HG03139 (cell line): ENCODE measurements at regions not wholly inside any gene's neighbourhood (a gene's known extent, or its start where the extent isn't known, plus 50 kb on each side); places are given as distances from the start of the nearest gene placed in this dataset.
"Not testable (repeated sequence)": the region's sequence is repeated elsewhere in the genome, so short reads cannot be mapped to it uniquely, and the experiment has no call there.

ENCODE experiments used
- ATAC-seq: cut with Tn5 transposase; IDR thresholded peaks from one replicate; pipeline ENCODE4 v1.9.1; 2021; ENCODE audit not compliant: unreplicated experiment

- ATAC-seq = no peak
Measured at GRCh38 chr7:113030489-113030888, 56.1 kb downstream of the GPR85 start.

DNA sequence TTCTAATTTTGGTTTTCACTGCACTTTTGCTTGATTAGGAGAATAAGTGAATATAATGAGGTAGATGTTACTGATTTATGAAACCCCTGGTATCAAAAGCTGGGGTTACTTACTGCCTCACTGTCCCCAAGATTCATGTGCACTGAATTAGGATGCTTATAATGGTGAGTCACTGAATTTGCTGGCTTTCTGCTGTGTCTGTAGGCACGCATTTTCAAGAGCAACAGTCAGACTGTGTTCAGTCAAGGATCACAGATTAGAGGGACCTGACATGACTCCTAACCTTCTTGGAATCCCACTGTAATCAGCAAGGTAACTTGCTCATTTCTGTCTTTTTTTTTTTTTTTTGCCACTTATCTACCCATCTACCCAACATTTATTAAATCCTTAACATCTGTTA, 59.7 kb downstream of the GPR85 start:
- no peak for ATAC-seq

DNA sequence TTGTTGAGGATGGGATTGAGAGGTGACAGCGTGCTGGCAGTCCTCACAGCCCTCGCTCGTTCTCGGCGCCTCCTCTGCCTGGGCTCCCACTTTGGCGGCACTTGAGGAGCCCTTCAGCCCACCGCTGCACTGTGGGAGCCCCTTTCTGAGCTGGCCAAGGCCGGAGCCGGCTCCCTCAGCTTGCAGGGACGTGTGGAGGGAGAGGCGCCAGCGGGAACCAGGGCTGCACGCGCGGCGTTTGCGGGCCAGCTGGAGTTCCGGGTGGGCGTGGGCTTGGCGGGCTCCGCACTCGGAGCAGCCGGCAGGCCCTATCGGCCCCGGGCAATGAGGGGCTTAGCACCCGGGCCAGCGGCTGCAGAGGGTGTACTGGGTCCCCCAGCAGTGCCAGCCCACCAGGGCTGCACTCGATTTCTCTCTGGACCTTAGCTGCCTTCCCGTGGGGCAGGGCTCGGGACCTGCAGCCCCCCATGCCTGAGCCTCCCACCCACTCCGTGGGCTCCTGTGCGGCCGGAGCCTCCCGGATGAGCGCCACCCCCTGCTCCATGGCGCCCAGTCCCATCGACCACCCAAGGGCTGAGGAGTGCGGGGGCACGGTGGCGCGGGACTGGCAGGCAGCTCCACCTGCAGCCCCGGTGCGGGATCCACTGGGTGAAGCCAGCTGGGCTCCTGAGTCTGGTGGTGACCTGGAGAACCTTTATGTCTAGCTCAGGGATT, 69.3 kb downstream of the GPR85 start:
- ATAC-seq = not testable (repeated sequence)

- ATAC-seq = no peak
Measured at GRCh38 chr7:113015034-113015645, 71.5 kb downstream of the GPR85 start.

DNA sequence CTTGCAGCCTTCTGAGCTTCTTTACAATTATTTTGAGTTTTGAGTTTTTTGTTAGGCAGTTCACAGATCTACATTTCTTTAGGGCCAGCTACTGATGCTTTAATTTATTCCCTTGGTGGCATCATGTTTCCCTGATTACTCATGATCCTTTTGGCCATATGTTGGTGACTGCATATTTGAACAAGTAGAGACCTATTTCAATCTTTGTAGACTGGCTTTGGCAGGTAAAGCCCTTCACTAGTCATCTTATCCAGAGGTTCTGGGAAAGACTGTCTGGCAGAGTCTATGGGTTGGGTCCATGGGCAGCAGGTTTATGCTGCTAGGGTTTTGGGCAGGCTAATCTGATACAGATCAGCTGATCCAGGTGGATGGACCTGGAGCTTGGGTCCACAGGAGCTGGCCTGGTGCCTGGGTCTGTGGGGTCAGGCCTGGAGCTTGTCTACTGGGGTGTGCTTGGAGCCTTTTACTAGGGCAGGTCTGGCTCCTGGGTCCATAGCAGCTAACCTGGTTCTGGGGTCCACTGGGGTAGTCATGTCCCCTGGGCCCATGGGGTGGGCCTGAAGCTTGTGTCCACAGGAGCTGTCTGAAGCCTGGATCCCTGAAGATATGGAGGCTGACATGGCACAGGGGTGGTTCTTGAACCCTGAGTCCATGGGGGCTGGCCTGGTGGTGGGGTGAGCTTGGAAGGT, 72.7 kb downstream of the GPR85 start:
- ATAC-seq = no peak

- not testable (repeated sequence) for ATAC-seq
Measured at GRCh38 chr7:113012862-113013261, 73.8 kb downstream of the GPR85 start.

DNA sequence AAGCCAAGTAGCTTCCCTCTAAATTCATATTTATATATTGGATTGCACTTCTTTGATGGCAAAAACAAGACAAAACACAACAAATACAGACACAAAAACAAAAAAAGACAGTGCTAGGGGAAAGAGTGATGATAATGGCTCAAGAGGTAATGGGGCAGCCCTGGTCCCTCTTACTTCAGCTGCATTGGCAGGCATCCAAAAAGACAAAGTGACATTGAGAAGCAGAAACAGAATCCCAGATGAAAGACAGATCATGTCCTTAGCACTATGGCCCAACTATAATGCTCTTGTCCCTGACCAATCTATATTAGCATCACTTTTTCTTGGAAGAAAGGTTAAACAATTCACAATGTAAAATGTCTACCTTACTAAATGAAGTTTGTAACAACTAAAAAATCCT, 76.2 kb downstream of the GPR85 start:
- no peak for ATAC-seq

- ATAC-seq = no peak
Measured at GRCh38 chr7:113008755-113009154, 77.9 kb downstream of the GPR85 start.

- no peak for ATAC-seq
Measured at GRCh38 chr7:113004726-113005454, 81.7 kb downstream of the GPR85 start.

GRCh38 chr7:113000316-113001020, 86.2 kb downstream of the GPR85 start:
- no peak for ATAC-seq

GRCh38 chr7:112997831-112998230, 88.8 kb downstream of the GPR85 start:
- ATAC-seq = no peak

DNA sequence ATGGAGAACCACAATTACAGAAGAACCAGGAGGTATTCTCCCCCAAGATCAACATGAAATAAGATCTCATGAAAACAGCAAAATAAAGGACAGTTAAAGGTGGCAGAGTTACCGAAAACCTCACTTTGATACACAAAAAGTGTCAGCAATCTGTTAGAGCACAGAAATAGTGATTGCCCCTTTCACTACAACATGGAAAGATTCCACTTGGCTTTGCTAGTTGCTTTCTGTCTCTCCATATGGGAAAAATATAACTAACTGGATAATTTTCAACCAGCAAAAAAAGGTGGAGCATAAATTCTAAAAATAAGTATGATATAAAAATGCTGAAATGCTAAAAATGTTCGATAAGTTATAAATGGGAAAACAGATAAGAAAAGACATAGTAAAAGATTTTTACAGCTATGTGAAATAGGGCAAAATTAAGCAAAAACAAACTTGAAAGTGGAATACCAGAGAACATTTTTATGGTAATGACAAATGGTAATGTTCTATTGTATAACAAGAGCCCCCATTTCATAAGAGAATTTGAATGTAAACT, 90.2 kb downstream of the GPR85 start:
- ATAC-seq = no peak

DNA sequence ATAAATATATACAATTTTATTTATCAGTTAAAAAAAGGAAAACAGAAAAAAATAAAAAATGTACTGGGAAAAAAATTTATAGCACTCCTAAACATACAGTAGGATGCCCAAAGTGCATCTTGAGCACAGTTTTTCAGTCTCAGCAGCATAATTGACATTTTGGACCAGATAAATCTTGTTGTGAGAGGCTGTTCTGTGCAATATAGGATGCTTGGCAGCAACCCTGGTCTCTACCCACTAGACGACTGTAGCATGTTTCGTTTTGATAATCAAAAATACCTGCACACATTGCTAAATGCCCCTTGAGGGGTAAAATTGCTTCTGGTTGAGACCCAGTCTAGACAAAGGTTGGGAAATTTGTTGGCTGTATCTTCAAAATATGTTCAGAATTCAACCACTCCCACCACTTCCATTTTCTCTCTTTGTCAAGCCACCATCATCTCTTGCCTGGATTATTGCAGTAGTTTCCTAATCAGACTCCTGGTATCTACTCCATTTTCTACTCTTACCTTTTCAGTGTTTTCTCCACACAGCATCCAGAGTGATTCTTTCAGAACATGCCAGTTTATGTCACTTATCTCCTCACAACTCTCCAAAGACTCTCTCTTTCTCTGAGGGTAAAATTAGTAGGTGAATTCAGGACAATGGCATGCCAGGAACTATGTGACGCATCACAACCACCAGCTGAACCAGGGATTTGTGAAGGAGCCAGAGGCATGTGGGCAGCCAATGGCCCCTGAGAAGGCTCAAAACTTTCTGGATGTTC, 91.4 kb downstream of the GPR85 start:
- ATAC-seq = no peak

DNA sequence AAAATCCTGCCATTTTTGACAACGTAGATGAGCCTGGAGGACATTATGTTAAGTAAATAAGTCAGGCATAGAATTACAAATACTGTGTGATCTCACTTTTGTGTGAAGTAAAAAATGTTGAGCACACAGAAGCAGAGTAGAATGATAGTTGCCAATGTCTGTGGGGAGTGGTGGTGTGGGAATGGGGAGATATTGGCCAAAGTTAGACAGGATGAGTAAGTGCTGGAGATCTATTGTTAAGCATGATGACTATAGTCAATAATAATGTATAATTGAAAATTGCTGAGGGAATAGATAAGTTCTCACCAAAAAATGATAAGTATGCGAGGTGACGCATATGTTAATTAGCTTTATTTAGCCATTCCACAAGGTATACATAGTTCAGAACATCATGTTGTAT, 92.0 kb downstream of the GPR85 start:
- no peak for ATAC-seq

DNA sequence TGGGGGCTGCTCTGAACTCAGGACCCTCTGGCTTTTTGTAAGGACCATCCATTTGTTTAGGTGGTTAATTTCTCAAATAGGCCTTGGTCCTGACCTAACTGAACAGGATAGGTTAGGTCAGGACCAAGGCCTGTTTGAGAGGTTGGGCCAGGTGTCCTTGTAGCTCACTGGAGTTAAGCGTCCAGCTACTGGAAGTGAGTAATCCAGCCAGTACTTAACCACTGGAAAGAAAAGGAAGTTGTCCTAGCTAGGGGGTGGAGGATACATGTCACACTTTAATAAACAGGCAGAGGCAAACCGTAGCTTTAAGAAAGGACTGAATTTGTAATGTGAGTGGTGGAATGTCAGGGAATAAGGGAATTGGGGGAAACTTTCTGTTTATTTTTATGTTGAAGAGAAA, 96.0 kb downstream of the GPR85 start:
- ATAC-seq = no peak

GRCh38 chr7:112989531-112989930, 97.1 kb downstream of the GPR85 start:
- no peak for ATAC-seq

DNA sequence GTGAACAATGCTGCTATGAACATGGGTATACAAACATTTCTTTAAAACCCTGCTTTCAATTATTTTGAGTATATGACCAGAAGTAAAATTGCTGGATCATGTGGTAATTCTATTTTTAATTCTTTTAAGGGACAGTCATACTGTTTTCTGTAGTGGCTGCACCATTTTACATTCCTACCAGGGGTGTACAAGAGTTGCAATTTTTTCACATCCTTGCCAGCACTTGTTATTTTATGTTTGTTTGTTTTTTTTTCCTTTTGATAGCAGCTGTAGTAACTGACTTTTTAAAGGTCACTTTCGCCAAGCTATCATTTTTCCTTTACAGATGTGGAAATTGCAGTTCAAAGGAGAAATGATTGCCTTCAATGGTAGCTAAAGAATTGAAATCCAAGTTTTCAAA, 99.5 kb downstream of the GPR85 start:
- ATAC-seq = no peak

DNA sequence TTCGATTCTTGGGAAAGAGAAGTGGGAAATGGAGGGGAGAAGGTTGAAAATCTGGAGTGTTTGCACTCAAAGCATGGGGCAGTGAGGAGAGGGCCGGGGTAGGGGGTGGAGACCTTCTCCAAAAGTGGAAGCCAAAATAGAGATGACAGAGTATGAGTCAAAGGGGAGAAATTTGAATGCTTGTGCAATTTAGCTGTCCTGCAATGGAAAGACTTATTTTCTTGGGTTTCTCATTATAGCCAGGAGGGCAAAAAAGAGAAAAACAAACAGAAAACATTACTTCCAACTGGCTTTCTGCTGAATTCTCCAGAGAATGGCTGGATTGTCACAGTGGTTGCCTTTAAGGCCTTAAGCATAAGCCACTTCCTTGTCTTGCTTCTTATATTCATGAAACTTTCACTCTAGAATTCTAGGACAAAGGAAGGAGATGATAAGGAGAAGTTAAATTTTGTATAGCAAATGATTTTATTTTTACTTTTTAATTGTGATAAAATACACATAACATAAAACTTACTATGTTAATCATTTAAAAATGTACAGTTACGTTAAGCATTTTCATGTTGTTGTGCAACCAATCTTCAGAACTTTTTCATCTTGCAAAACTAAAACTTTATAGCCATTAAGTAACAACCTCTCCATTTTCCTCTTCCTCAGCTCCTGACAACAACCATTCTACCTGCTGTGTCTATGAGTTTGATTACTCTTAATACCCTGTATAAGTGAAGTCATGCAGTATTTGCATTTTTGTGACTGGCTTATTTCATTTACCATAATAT, 100.2 kb downstream of the GPR85 start:
- no peak for ATAC-seq

DNA sequence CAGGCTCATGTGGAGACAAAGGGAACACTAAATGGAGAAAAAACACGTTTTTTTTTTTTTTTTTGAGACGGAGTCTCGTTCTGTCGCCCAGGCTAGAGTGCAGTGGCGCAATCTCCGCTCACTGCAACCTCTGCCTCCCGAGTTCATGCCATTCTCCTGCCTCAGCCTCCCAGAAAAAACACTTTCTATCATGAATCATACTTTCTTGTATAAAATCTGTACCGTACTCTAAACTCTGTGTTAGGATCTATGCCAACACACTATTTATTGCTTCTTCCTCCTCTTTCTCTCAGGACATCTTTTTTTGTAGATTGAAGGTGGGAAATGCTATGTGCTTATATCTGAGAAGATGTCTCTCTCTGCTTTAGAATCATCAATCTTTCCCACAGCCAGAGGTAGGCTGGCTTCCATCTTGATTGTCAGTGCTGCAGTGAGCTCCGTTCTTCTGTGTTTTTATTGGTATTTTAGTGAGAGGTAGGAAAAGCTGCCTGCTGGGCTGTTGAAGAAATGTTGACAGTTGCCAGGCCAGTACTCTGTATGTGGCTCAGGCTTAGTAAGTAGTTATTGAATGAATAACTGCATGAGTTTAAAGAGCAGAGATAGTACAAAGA, 101.1 kb downstream of the GPR85 start:
- no peak for ATAC-seq
